ENCODE measurements at regions not wholly inside any gene's neighbourhood (a gene's known extent, or its start where the extent isn't known, plus 50 kb on each side); places are given as distances from the start of the nearest gene placed in this dataset.

DNA sequence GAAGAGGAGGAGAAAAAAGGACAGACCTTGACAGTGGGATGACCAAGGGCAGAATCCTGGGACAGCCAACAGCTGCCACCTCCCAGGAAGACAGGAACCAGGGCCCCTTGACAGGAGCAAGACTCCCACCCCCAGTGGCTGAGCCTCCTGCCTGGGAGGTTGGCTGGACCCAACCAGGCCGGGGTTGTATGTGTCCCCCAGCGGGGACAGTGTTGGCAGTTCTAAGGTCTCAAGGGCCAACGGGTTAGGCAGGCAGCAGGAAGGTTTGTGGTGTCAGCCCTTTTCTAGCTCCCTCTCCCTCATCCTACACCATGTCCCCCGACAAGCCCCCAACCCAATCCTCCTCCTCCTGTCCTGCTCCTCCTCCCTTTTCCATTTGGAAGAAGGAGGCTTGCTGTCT lies 126.2 kb downstream of the MRM1 start:
- no peak for DNase-seq (ENCODE audit: low read depth in 3 of 3, low spot score in 2 of 3)

DNA sequence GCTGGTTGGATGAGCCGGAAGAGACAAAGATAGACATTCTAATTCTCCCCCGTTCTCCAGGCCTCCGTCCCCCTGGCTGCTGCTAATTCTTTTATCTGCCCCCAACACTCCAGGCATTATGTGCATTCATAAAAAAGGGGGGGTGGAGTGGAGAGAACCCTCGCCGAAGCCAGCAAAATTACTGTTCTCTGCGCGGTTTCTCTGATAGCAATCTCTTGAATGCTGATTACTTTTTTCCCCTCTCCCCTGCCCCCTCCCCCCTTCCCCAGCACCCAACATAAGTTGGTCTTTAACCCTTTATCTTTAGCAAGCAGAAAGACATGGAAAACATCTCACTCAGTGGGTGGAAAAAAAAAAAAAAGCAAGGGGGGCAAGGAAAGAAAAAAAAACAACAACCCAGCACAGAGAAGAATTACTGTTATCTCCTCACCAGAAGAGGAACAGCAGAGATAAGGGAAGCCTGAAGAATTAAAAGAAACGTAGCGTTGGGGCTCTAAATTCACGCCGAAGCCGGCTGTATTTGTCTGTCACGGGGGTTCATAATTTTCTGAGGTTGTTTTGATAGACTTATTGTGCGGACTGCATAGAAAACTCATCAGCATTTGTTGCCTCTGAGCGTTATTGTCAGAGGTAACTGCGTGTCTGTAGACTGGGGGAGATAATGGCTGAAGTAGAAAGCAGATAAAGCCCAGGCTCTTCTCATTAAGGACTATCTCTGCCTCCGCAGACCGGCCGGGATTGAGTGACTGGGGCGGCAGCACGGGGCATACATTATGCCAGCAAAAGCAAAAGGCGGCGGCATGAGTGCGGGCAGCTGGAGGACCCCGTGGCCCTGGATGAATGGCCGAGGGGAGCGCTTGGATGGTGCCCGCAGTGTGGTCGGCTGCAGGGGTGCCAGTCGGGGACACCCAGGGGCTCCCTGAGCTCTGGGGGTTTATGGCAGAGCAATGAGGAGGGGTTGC lies 126.9 kb downstream of the MRM1 start:
- no peak for DNase-seq (ENCODE audit: low read depth in 3 of 3, low spot score in 2 of 3)

DNA sequence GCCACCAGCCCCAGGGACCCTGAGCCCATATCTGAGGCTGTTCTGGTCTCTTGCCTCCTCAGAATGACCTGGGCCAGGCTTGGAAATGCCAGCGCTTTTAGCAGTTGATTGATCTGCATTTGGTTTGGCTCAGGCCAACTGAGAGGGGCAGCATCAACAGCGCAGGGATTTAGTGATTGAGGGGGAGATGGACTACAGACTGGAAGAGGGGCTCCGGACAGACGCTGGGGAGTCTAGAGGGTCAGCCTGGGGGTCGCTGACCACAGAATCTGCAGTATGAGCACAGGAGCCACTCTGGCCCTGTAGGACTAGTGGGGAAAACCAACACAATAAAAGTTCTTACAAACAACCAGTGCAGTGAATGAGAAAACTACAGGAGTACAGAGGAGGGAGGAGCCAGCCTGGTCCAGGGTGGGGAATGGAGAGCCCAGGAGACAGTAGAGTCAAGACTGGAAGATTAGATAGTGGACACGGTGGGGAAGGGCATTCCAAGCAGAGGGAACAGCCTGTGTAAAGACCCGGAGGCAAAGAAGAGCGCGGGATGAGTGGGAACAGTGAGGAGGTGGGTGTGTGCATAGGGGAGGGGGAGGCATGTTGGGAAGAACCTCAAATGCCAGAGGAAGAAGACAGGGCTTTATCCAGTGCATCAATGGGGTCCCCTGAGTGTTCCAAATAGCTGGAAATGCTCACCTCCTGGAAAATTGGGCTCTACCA lies 128.9 kb downstream of the MRM1 start:
- DNase-seq (ENCODE audit: low read depth in 3 of 3, low spot score in 2 of 3), result no peak

DNA sequence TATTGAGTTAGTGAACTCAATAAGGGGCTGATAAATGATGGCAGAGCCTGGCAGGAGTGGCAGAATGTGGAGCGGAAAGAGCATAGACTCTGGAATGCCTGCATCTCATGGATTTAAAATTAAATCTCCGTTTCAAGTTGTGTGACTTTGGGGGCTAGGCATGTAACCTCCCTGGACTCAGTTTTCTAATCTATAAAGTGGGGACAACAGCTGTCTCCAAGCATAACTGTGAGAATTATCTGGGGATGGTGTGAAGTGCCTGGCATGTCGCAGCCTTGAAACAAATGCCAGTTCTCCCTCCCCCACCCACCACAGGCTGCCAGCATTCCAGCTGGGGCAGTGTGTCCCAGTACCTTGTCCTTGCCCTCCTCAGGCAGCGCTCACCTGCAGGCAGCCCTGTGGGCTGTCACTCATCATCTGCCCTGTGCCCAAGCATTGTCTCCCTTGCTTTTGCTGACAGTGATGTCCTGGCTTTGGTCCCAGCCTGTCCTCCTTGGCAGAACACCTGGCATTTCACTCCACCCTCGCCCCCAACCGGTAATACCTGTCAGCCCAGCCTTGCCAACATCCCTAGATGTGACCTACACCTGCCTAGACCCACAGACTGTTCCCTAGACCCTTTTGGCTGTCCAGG lies 129.6 kb downstream of the MRM1 start:
- DNase-seq (ENCODE audit: low read depth in 3 of 3, low spot score in 2 of 3), result no peak

- DNase-seq (ENCODE audit: low read depth in 3 of 3, low spot score in 2 of 3), result no peak
These were observed 130.4 kb downstream of the MRM1 start for GRCh38 chr17:36731811-36732210.

- DNase-seq (ENCODE audit: low read depth in 3 of 3, low spot score in 2 of 3), result no peak
These were observed 131.0 kb downstream of the MRM1 start for GRCh38 chr17:36732351-36732750.

GRCh38 chr17:36736201-36737156 lies 135.1 kb downstream of the MRM1 start:
- no peak for DNase-seq (ENCODE audit: low read depth in 3 of 3, low spot score in 2 of 3)

- no peak for DNase-seq (ENCODE audit: low read depth in 3 of 3, low spot score in 2 of 3)
These were observed 137.8 kb downstream of the MRM1 start for GRCh38 chr17:36739208-36739607.

DNA sequence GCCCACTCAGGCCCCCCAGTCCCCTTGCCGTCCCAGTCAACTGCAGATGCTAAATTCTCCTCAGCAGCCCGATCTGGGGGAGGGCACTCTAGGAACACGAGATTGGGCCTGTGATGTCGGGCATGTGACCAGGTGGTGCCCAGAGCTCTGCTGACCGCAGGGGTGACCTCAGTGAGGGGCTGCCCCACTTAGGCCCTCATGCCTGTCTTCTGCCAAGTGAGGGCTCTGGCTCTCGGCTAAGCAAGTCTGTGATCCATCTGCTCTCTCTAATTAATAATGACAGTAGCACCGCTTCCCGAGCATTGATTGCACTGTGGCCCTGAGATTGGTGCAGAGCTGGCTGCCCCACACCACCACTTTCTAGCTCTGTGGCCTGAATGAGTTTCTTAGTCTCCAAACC lies 138.8 kb downstream of the MRM1 start:
- no peak for DNase-seq (ENCODE audit: low read depth in 3 of 3, low spot score in 2 of 3)

GRCh38 chr17:36741019-36741902 lies 139.9 kb downstream of the MRM1 start:
- DNase-seq (ENCODE audit: low read depth in 3 of 3, low spot score in 2 of 3), result no peak

DNA sequence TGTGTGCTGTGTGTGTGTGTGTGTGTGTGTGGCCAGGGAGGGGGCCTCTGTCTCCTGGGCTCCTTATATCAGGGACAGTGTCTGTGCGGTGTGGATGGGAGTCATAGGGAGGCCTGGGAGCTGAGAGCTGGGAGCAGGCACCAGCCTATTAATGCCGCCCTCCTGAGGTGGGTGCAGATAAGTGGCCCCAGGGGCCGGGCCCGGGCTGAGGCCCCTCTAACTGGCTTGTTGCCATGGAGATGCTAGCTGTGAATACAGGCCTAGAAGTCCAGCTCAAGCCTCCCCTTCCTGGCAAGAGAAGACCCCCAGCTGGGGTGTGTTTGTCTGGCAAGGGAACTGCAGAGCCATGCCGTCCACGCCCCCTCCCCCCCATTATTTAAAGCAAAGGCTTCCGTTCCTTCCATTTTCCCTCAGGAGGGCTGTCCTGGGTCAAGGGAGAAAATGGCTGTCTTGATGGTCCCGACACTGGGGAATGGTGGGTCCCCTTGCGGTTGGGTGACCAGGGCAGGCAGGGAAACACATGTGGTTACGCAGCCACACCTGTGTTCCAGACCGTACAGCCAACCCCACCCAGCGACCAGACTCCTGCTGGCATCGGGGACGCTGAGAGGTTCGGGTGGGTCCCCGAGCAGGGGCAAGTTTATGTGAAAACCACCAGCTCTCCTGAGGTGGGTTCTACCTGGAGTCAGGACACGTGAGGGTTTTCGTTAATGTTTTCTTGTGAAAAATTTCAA lies 141.1 kb downstream of the MRM1 start:
- DNase-seq (ENCODE audit: low read depth in 3 of 3, low spot score in 2 of 3), result no peak

GRCh38 chr17:36743130-36743529 lies 141.7 kb downstream of the MRM1 start:
- no peak for DNase-seq (ENCODE audit: low read depth in 3 of 3, low spot score in 2 of 3)

DNA sequence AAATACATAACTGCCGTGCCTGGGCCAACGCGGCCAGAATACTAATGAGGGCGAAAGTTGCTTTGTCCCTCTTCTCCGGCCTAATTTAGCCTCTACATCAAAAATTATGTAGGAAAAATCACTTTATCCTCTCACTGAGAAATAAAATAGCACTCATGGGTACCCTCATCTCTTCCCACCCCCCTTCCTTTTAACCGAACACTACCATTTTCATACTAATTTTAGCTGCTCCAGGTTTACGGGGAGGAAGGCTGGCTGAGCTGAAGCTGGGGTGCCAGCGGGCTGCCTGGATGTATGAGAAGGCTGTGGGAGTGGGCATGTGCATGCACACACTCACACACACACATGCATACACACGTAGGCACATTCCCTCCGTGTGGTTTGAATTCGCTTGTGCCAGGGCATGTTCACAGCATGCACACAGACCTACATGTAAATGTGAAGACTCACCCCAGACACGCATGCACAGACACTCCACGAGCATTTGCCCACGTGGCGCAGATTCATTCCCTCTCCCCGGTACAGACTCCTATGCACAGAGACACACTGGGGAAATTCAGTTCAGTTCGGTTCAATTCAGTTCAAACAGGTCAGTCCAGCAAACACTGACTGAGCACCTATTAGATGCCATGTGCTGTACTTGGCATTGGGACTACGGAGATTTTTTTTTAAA lies 145.1 kb downstream of the MRM1 start:
- DNase-seq (ENCODE audit: low read depth in 3 of 3, low spot score in 2 of 3), result no peak

GRCh38 chr17:36747861-36748260 lies 146.5 kb downstream of the MRM1 start:
- no peak for DNase-seq (ENCODE audit: low read depth in 3 of 3, low spot score in 2 of 3)

DNA sequence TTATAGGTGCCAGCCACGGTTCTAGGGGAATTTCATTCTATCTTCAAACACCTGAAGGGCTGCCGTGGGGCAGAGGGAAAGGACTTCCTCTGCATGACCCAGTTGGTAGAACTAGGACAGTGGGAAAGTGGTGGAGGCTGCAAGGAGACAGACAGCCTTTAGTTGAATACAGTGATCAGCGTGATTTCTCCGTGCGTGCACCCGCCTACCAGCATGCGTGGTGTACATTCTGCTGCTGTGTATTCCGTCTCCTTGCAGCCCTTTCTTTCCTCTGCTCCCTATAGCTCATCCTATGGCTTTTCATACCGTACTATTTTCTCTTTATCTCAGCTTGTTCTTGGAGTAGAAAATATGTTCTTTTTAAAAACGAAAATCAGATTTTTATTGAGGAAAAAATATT lies 146.9 kb downstream of the MRM1 start:
- no peak for DNase-seq (ENCODE audit: low read depth in 3 of 3, low spot score in 2 of 3)

DNA sequence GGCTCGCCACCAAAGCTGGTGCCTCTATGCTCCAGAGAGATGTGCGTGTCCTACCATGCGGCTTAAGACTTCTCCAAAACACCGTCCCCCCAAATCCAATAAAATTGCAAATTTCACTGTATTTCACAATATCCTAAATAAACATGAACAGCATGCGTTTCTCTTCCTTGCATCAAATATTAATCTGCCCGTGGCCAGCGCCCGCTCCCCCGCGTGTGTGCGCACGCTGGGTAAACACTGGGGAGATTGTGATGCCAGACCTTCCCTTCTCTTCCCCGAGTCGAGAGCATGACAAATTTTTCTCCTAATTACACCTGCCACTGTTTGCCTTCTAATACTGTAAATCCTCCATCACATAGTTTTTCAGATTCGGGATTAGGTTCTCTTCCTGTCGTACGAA lies 148.1 kb downstream of the MRM1 start:
- no peak for DNase-seq (ENCODE audit: low read depth in 3 of 3, low spot score in 2 of 3)

DNA sequence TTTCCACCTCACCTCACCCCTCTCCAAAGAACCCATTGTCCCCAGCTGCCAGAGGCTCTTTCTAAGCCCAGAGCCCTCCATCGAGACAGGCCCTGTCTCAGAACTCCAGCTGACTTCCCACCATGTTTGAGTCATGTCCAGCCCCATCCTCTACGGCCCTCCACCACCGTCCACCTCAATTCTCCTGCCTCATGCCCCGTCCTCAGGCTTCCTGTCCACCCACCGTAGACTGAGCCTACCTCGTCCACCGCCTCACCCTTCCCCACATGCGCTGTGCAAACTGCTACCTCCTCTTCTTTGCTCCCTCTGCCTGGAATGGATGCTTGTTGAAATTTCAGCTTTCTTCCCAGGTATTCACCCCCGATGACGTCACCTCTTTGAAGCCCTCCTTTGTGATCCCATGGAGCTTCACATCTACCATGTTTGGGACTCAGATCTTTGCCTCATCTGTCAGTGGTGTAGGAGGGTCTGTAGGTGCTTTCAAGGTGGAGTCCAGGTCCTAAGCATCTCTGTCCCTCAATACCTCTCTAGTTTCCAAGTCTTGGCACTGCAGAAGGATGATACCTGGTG lies 149.0 kb downstream of the MRM1 start:
- DNase-seq (ENCODE audit: low read depth in 3 of 3, low spot score in 2 of 3), result no peak
